ENCODE measurements at regions not wholly inside any gene's neighbourhood (a gene's known extent, or its start where the extent isn't known, plus 50 kb on each side); places are given as distances from the start of the nearest gene placed in this dataset.

- ChIA-PET POLR2A (no interaction called here), CTCF (no interaction called here), RAD21 (ENCODE audit: low non-redundant PET in 1 of 2, low total read pairs in 2 of 2, uncharacterized antibody in 2 of 2, unreplicated experiment in 2 of 2) (no interaction called here)
- Histone ChIP-seq H3K9me2 (ENCODE audit: insufficient read depth) (no peaks in the 10 kb centered on the region), H3K4me2 (ENCODE audit: low read length) (no peak overlapping the region), H3K27ac (ENCODE audit: low read depth, low read length) (no peak overlapping the region), H3K27me3 (ENCODE audit: insufficient read depth, low read length) (no peaks in the 10 kb centered on the region), H2AFZ (ENCODE audit: low read depth, low read length, poor library complexity, severe bottlenecking) (no peak overlapping the region), H3K4me1 (ENCODE audit: control insufficient read depth in 1 of 2, insufficient read depth in 2 of 2, low read length in 2 of 2) (no peaks in the 10 kb centered on the region), H3K9me3 (ENCODE audit: control insufficient read depth in 1 of 2, insufficient read depth in 1 of 2, low read depth in 1 of 2, low read length in 2 of 2) (no peaks in the 10 kb centered on the region), H3K9ac (ENCODE audit: low read length) (no peak overlapping the region), H4K20me1 (ENCODE audit: insufficient read depth) (no peaks in the 10 kb centered on the region), H3K36me3 (ENCODE audit: control insufficient read depth in 1 of 2, insufficient read depth in 2 of 2, low read length in 2 of 2) (no peaks in the 10 kb centered on the region), H3K4me3 (replicated peaks in 1 of 2; ENCODE audit: low read depth in 1 of 2, low read length in 2 of 2) (no peak overlapping the region), H3K79me2 (ENCODE audit: insufficient read depth, low read length) (no peaks in the 10 kb centered on the region)
- BruUV-seq (replicated peaks) = no TSS peak
- no peak for TF ChIP-seq YY1 (IDR thresholded peaks at IDR 0.05; ENCODE audit: extremely low read depth, insufficient replicate concordance, low read depth, low read length)
- no peak for TF ChIP-seq TCF7L2 (IDR thresholded peaks at IDR 0.05; ENCODE audit: borderline replicate concordance, extremely low read depth, insufficient read depth, insufficient read length)
- intact Hi-C loops (cut with micrococcal nuclease) = no loop called here
- no peak for ATAC-seq
- DNase-seq (ENCODE audit: low read depth, low spot score) = no peak
These were observed 1053.6 kb upstream of the MIR17HG start for GRCh38 chr13:90293793-90294361.

- Histone ChIP-seq H3K9ac (ENCODE audit: low read length) (no peak overlapping the region), H3K4me1 (ENCODE audit: control insufficient read depth in 1 of 2, insufficient read depth in 2 of 2, low read length in 2 of 2) (no peaks in the 10 kb centered on the region), H3K4me3 (replicated peaks in 1 of 2; ENCODE audit: low read depth in 1 of 2, low read length in 2 of 2) (no peak overlapping the region), H3K27ac (ENCODE audit: low read depth, low read length) (no peak overlapping the region), H3K9me2 (ENCODE audit: insufficient read depth) (no peaks in the 10 kb centered on the region), H2AFZ (ENCODE audit: low read depth, low read length, poor library complexity, severe bottlenecking) (no peak overlapping the region), H3K4me2 (ENCODE audit: low read length) (no peak overlapping the region), H4K20me1 (ENCODE audit: insufficient read depth) (no peaks in the 10 kb centered on the region), H3K27me3 (ENCODE audit: insufficient read depth, low read length) (no peaks in the 10 kb centered on the region), H3K9me3 (ENCODE audit: control insufficient read depth in 1 of 2, insufficient read depth in 1 of 2, low read depth in 1 of 2, low read length in 2 of 2) (no peaks in the 10 kb centered on the region), H3K36me3 (ENCODE audit: control insufficient read depth in 1 of 2, insufficient read depth in 2 of 2, low read length in 2 of 2) (no peaks in the 10 kb centered on the region), H3K79me2 (ENCODE audit: insufficient read depth, low read length) (no peaks in the 10 kb centered on the region)
- RAD21 ChIA-PET (ENCODE audit: low non-redundant PET in 1 of 2, low total read pairs in 2 of 2, uncharacterized antibody in 2 of 2, unreplicated experiment in 2 of 2) = no interaction called here
- intact Hi-C loops (cut with micrococcal nuclease) = no loop called here
- no peak for DNase-seq (ENCODE audit: low read depth, low spot score)
- BruUV-seq (replicated peaks) = no TSS peak
- TF ChIP-seq MAX (IDR thresholded peaks at IDR 0.05) = no peak
- no peak for TF ChIP-seq POLR2AphosphoS5 (IDR thresholded peaks at IDR 0.05; ENCODE audit: low read depth, low read length)
- no peak for TF ChIP-seq ZBTB33 (IDR thresholded peaks at IDR 0.05; ENCODE audit: extremely low read depth, insufficient replicate concordance, low read length)
- TF ChIP-seq JUND (IDR thresholded peaks at IDR 0.05) = no peak
- TF ChIP-seq ELF1 (IDR thresholded peaks at IDR 0.05; ENCODE audit: borderline replicate concordance, low read depth) = no peak
- no peak for TF ChIP-seq ZFX (IDR thresholded peaks at IDR 0.05)
- no peak for TF ChIP-seq EGR1 (IDR thresholded peaks at IDR 0.05; ENCODE audit: low read depth)
- no peak for TF ChIP-seq FOSL1 (IDR thresholded peaks at IDR 0.05; ENCODE audit: low read depth)
- no peak for TF ChIP-seq SRF (IDR thresholded peaks at IDR 0.05; ENCODE audit: low read depth)
- TF ChIP-seq SP1 (IDR thresholded peaks at IDR 0.05; ENCODE audit: low read depth) = no peak
- no peak for ATAC-seq
- CTCF ChIA-PET = no interaction called here
- POLR2A ChIA-PET = no interaction called here
These were observed 1048.2 kb upstream of the MIR17HG start for GRCh38 chr13:90299238-90299637.

Data from HCT116 (cell line).